ENCODE measurements at regions not wholly inside any gene's neighbourhood (a gene's known extent, or its start where the extent isn't known, plus 50 kb on each side); places are given as distances from the start of the nearest gene placed in this dataset.
"Not testable (repeated sequence)": the region's sequence is repeated elsewhere in the genome, so short reads cannot be mapped to it uniquely, and the experiment has no call there.

GRCh38 chr3:125886006-125886405, 83.0 kb upstream of the ROPN1B start:
- not testable (repeated sequence) for TF ChIP-seq CTCF (conservative IDR thresholded peaks at IDR 0.05); ZFX (IDR thresholded peaks at IDR 0.05)
